SK-N-SH (cell line): ENCODE measurements at regions not wholly inside any gene's neighbourhood (a gene's known extent, or its start where the extent isn't known, plus 50 kb on each side); places are given as distances from the start of the nearest gene placed in this dataset.

Experiments used
- CTCF ChIA-PET: fragments of 300-600, 350-600 bp; formaldehyde crosslinking; extraction: SDS; loops from one replicate; lab custom pipeline; 2021; lab: Yijun Ruan, JAX
- POLR2A ChIA-PET: fragments of 350-600 bp; sonication (Branson Sonifier 250); formaldehyde crosslinking; extraction: SDS; loops from one replicate; lab custom pipeline; 2020; ENCODE audit warnings: antibody characterized with exemption, inconsistent platforms; lab: Yijun Ruan, JAX
- DNase-seq: peaks from one replicate; pipeline ENCODE4 v3.0.0; 2012
- H2AFZ ChIP-seq: fragments of 200-600 bp; sonication (generic); 2 replicates; pipeline ENCODE4 v1.8.1; 2016; ENCODE audit warnings: antibody characterized with exemption, mild to moderate bottlenecking, low read depth
- H3F3A ChIP-seq: fragments of 200-600 bp; sonication (generic); replicated peaks from 2 replicates; pipeline ENCODE3; 2016; ENCODE audit warnings: antibody characterized with exemption, mild to moderate bottlenecking; ENCODE audit not compliant: insufficient read depth
- H3K27ac ChIP-seq, 2 experiments: fragments of 200-500 bp in 1 of 2; fragments of 200-600 bp in 1 of 2; sonication (Bioruptor generic) in 1 of 2; sonication (generic), shearing (Covaris generic) in 1 of 2; 2 replicates each; pipeline versions ENCODE4 v1.5.1 to v1.6.1; 2014 to 2016; ENCODE audit warnings: low read depth in 2 of 2, inconsistent platforms in 1 of 2, low read length in 1 of 2, mild to moderate bottlenecking in 1 of 2, mixed read lengths in 1 of 2
- H3K27me3 ChIP-seq: fragments of 200-600 bp; sonication (generic), shearing (Covaris generic); 2 replicates; pipeline ENCODE4 v1.6.1; 2016; ENCODE audit warnings: mixed run types; ENCODE audit not compliant: insufficient read depth
- H3K36me3 ChIP-seq, 2 experiments: fragments of 200-500 bp in 1 of 2; fragments of 200-600 bp in 1 of 2; sonication (Bioruptor generic) in 1 of 2; sonication (generic) in 1 of 2; replicated peaks in 1 of 2; 2 replicates each; pipeline versions ENCODE3 to v1.5.1; 2014 to 2016; ENCODE audit warnings: low read length in 1 of 2, mild to moderate bottlenecking in 1 of 2; ENCODE audit not compliant: insufficient read depth in 2 of 2, control insufficient read depth in 1 of 2
- H3K4me1 ChIP-seq, 2 experiments: fragments of 200-500 bp in 1 of 2; fragments of 200-600 bp in 1 of 2; sonication (Bioruptor generic) in 1 of 2; sonication (generic), shearing (Covaris generic) in 1 of 2; 2 replicates each; pipeline versions ENCODE4 v1.5.1 to v1.6.1; 2014 to 2016; ENCODE audit warnings: low read depth in 1 of 2, low read length in 1 of 2, mixed run types in 1 of 2; ENCODE audit not compliant: insufficient read depth in 2 of 2, control insufficient read depth in 1 of 2
- H3K4me2 ChIP-seq: fragments of 200-600 bp; sonication (generic), shearing (Covaris generic); 2 replicates; pipeline ENCODE4 v1.6.1; 2017; ENCODE audit warnings: mixed run types
- H3K4me3 ChIP-seq, 2 experiments: fragments of 200-500 bp in 1 of 2; fragments of 200-600 bp in 1 of 2; sonication (Bioruptor generic) in 1 of 2; sonication (generic), shearing (Covaris generic) in 1 of 2; 2 replicates each; pipeline versions ENCODE4 v1.5.1 to v1.8.1; 2014 to 2016; ENCODE audit warnings: low read depth in 2 of 2, inconsistent platforms in 1 of 2, low read length in 1 of 2, mild to moderate bottlenecking in 1 of 2, mixed read lengths in 1 of 2, moderate library complexity in 1 of 2
- H3K79me2 ChIP-seq: fragments of 200-600 bp; sonication (generic); 2 replicates; pipeline ENCODE4 v1.8.1; 2017; ENCODE audit warnings: mild to moderate bottlenecking; ENCODE audit not compliant: insufficient read depth
- H3K9ac ChIP-seq: fragments of 200-600 bp; sonication (generic); 2 replicates; pipeline ENCODE4 v1.6.1; 2017; ENCODE audit warnings: mixed run types
- H3K9me2 ChIP-seq: fragments of 200-600 bp; sonication (generic); 2 replicates; pipeline ENCODE4 v1.6.1; 2017; ENCODE audit warnings: mixed run types
- H3K9me3 ChIP-seq: fragments of 200-600 bp; sonication (generic); 2 replicates; pipeline ENCODE4 v1.6.1; 2017; ENCODE audit warnings: mixed run types, mild to moderate bottlenecking, moderate library complexity
- H4K20me1 ChIP-seq: fragments of 200-600 bp; sonication (generic); 2 replicates; pipeline ENCODE4 v1.6.1; 2017; ENCODE audit warnings: mild to moderate bottlenecking, mixed run types; ENCODE audit not compliant: insufficient read depth
- CHD2 ChIP-seq: fragments of 150-350 bp; IDR thresholded peaks from 2 replicates; pipeline ENCODE4 v1.6.1; 2018; ENCODE audit warnings: low read length; ENCODE audit not compliant: partially characterized antibody
- ELF1 ChIP-seq: IDR thresholded peaks from 2 replicates; pipeline ENCODE4 v1.4.0; 2012
- EP300 ChIP-seq, 2 experiments: IDR thresholded peaks; 2 replicates each; pipeline versions ENCODE4 v1.4.0 to v1.6.1; 2012; ENCODE audit warnings: borderline replicate concordance in 1 of 2, low read depth in 1 of 2, low read length in 1 of 2
- FOSL2 ChIP-seq: IDR thresholded peaks from 2 replicates; pipeline ENCODE4 v1.4.0; 2012; ENCODE audit warnings: low read depth, mild to moderate bottlenecking, moderate library complexity, borderline replicate concordance
- FOXJ3 ChIP-seq: sonication (generic); formaldehyde crosslinking; IDR thresholded peaks from 2 replicates; pipeline ENCODE4 v1.5.1; 2020; ENCODE audit warnings: mild to moderate bottlenecking, missing genetic modification reagents
- FOXM1 ChIP-seq: IDR thresholded peaks from 2 replicates; pipeline ENCODE4 v1.4.0; 2012; ENCODE audit warnings: low read depth, mild to moderate bottlenecking
- GATA2 ChIP-seq: sonication (generic); formaldehyde crosslinking; IDR thresholded peaks from 2 replicates; pipeline ENCODE4 v1.5.0; 2020; ENCODE audit warnings: mild to moderate bottlenecking, missing genetic modification reagents
- MEF2A ChIP-seq: IDR thresholded peaks from 2 replicates; pipeline ENCODE4 v1.4.0; 2012; ENCODE audit warnings: low read depth, borderline replicate concordance
- MXI1 ChIP-seq: IDR thresholded peaks from 2 replicates; pipeline ENCODE4 v1.6.1; 2012; ENCODE audit warnings: mild to moderate bottlenecking, low read depth, low read length, improper control_type of control experiment
- NFIC ChIP-seq: IDR thresholded peaks from 2 replicates; pipeline ENCODE4 v1.4.0; 2012; ENCODE audit warnings: borderline replicate concordance
- RAD21 ChIP-seq: IDR thresholded peaks from 2 replicates; pipeline ENCODE4 v1.6.1; 2012; ENCODE audit warnings: mild to moderate bottlenecking, low read length
- RFX5 ChIP-seq: IDR thresholded peaks from 2 replicates; pipeline ENCODE4 v1.6.1; 2012; ENCODE audit warnings: mild to moderate bottlenecking, improper control_type of control experiment, low read length
- RXRA ChIP-seq: IDR thresholded peaks from 2 replicates; pipeline ENCODE4 v1.4.0; 2012; ENCODE audit warnings: low read depth, mild to moderate bottlenecking, borderline replicate concordance
- SIN3A ChIP-seq: IDR thresholded peaks from 2 replicates; pipeline ENCODE4 v1.6.1; 2012; ENCODE audit warnings: low read depth, mild to moderate bottlenecking, low read length, moderate library complexity, borderline replicate concordance
- SMC3 ChIP-seq: IDR thresholded peaks from 2 replicates; pipeline ENCODE4 v1.6.1; 2012; ENCODE audit warnings: low read depth, low read length, improper control_type of control experiment
- TCF12 ChIP-seq: IDR thresholded peaks from 2 replicates; pipeline ENCODE4 v1.4.0; 2012
- TEAD4 ChIP-seq: IDR thresholded peaks from 2 replicates; pipeline ENCODE4 v1.4.0; 2012; ENCODE audit warnings: mild to moderate bottlenecking, borderline replicate concordance; ENCODE audit not compliant: insufficient read depth
- USF2 ChIP-seq: fragments of 150-350 bp; IDR thresholded peaks from 2 replicates; pipeline ENCODE4 v1.6.1; 2017; ENCODE audit warnings: antibody characterized with exemption, low read length, low read depth, borderline replicate concordance
- WGBS: methylation state at CpG from one replicate; pipeline ENCODE4 v1.1.6; 2017; ENCODE audit warnings: low lambda C conversion rate; 5-methylcytosine and 5-hydroxymethylcytosine counted together
- TF ChIP-seq, protein P1 (sequence below): IDR thresholded peaks from 2 replicates; pipeline ENCODE4 v1.4.0; 2012; ENCODE audit warnings: low read depth
- TF ChIP-seq, protein P2 (sequence below): fragments of 200-600 bp; sonication (generic); IDR thresholded peaks from 2 replicates; pipeline ENCODE4 v1.6.1; 2017; ENCODE audit warnings: antibody characterized with exemption, mild to moderate bottlenecking, moderate library complexity

DNA sequence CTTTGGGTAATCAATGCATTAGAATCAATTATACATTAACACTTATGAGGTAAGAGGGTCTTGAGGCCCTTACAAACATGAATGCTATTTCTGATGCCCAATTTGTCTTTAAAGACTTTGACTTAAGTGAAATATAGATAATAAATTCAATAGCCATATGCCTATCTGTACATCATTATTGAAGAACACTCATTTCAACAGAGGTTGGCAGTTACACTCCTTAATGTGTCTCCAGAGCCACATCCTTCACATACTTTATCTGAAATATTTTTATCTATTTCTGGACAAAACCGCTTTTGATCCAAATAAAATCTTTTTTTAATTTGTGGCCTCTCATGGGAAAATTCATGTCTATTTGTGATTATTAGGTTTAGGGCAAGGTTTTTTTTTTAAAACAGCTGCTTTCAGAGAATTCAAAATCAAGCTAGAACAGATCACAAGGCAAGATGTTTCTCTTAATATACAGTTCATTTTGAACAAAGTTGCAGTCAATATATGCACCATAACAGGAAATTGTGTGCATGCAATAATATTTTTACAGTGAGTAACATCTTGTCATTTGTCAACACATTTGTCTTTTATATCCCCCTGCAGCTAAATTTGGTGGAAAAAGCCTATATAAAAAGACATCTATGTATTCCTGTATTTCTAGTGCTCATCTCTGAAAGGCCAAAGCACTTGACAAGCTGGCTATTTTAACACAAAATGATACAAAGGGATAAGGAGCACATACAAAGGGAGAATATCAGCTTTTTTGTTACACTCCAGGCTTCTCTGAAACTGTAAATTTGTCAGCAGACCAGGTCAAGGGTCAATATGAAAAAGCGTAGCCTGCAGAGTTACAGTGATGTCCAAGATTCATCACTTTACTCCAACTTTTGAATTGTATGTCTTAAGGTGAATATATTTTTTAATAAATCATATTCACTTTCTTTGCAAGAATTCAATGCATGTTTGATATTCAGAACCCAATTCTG is 146.2 kb upstream of the DPH6 start:
- Histone ChIP-seq H4K20me1 (no peaks in the 10 kb centered on the region), H3K4me3 (no peak overlapping the region), H3K4me1 (peaks cover 0 to 5% of the 10 kb centered on the region in 2 experiments; a peak in 3 of 4 replicates), H3K9me2 (no peaks in the 10 kb centered on the region), H3K79me2 (no peaks in the 10 kb centered on the region), H3K36me3 (no peaks in the 10 kb centered on the region), H3K27ac (no peak overlapping the region), H3K27me3 (no peaks in the 10 kb centered on the region), H3K9me3 (no peaks in the 10 kb centered on the region), H3K4me2 (no peak overlapping the region), H3F3A (peaks cover 14% of the 10 kb centered on the region), H3K9ac (no peak overlapping the region), H2AFZ (no peak overlapping the region)
- TF ChIP-seq SMC3, result no peak
- TF ChIP-seq MEF2A, result no peak
- TF ChIP-seq FOXM1, result no peak
- TF ChIP-seq RFX5, result no peak
- TF ChIP-seq EP300 (IDR thresholded peaks at IDR 0.05; ENCODE audit: borderline replicate concordance in 1 of 2, low read depth in 1 of 2, low read length in 1 of 2), result no peak
- no peak for TF ChIP-seq FOSL2
- TF ChIP-seq TCF12, result no peak
- no peak for TF ChIP-seq GATA2 (CRISPR knock-in tag)
- TF ChIP-seq MXI1, result no peak
- TF ChIP-seq FOXJ3 (CRISPR knock-in tag), result no peak
- no peak for TF ChIP-seq CHD2
- no peak for TF ChIP-seq NFIC
- TF ChIP-seq RAD21, result no peak
- no peak for TF ChIP-seq SIN3A
- TF ChIP-seq, protein P1, sequence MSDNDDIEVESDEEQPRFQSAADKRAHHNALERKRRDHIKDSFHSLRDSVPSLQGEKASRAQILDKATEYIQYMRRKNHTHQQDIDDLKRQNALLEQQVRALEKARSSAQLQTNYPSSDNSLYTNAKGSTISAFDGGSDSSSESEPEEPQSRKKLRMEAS, result no peak
- no peak for TF ChIP-seq RXRA
- TF ChIP-seq TEAD4, result no peak
- TF ChIP-seq, protein P2, sequence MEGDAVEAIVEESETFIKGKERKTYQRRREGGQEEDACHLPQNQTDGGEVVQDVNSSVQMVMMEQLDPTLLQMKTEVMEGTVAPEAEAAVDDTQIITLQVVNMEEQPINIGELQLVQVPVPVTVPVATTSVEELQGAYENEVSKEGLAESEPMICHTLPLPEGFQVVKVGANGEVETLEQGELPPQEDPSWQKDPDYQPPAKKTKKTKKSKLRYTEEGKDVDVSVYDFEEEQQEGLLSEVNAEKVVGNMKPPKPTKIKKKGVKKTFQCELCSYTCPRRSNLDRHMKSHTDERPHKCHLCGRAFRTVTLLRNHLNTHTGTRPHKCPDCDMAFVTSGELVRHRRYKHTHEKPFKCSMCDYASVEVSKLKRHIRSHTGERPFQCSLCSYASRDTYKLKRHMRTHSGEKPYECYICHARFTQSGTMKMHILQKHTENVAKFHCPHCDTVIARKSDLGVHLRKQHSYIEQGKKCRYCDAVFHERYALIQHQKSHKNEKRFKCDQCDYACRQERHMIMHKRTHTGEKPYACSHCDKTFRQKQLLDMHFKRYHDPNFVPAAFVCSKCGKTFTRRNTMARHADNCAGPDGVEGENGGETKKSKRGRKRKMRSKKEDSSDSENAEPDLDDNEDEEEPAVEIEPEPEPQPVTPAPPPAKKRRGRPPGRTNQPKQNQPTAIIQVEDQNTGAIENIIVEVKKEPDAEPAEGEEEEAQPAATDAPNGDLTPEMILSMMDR, result no peak
- no peak for TF ChIP-seq ELF1
- TF ChIP-seq USF2, result no peak
- WGBS, result 83% methylated on average over 2 of the region's 2 CpGs
- POLR2A ChIA-PET, result no interaction called here
- CTCF ChIA-PET, result interaction anchor here (0.6 to 1.5 kb wide), 4 partner anchors 12 to 692 kb away, joined by 3 to 4 read pairs (median 3); no protein-coding TSS in a partner anchor
- no peak for DNase-seq
